GM21737 (cell line): ENCODE measurements at regions not wholly inside any gene's neighbourhood (a gene's known extent, or its start where the extent isn't known, plus 50 kb on each side); places are given as distances from the start of the nearest gene placed in this dataset.
"Not testable (repeated sequence)": the region's sequence is repeated elsewhere in the genome, so short reads cannot be mapped to it uniquely, and the experiment has no call there.

ENCODE experiments used
- ATAC-seq: cut with Tn5 transposase; IDR thresholded peaks from one replicate; pipeline ENCODE4 v1.9.1; 2021; ENCODE audit warnings: mild to moderate bottlenecking, moderate library complexity; ENCODE audit not compliant: unreplicated experiment

GRCh38 chr11:29190313-29190712, 826.5 kb downstream of the KCNA4 start:
- ATAC-seq, result no peak

- no peak for ATAC-seq
Measured at GRCh38 chr11:29187215-29187614, 829.6 kb downstream of the KCNA4 start.

- no peak for ATAC-seq
Measured at GRCh38 chr11:29184939-29185890, 831.6 kb downstream of the KCNA4 start.

- no peak for ATAC-seq
Measured at GRCh38 chr11:29183301-29183700, 833.5 kb downstream of the KCNA4 start.

- no peak for ATAC-seq
Measured at GRCh38 chr11:29173660-29174062, 843.2 kb downstream of the KCNA4 start.

GRCh38 chr11:29171360-29171950, 845.4 kb downstream of the KCNA4 start:
- ATAC-seq, result no peak

- ATAC-seq, result no peak
Measured at GRCh38 chr11:29166306-29166705, 850.5 kb downstream of the KCNA4 start.

GRCh38 chr11:29163231-29163630, 853.6 kb downstream of the KCNA4 start:
- no peak for ATAC-seq

GRCh38 chr11:29162491-29162890, 854.3 kb downstream of the KCNA4 start:
- no peak for ATAC-seq

GRCh38 chr11:29161191-29161590, 855.6 kb downstream of the KCNA4 start:
- ATAC-seq, result no peak

GRCh38 chr11:29159552-29160465, 857.0 kb downstream of the KCNA4 start:
- ATAC-seq, result no peak

GRCh38 chr11:29153078-29153477, 863.8 kb downstream of the KCNA4 start:
- no peak for ATAC-seq

- ATAC-seq, result not testable (repeated sequence)
Measured at GRCh38 chr11:29142573-29142972, 874.3 kb downstream of the KCNA4 start.

- ATAC-seq, result no peak
Measured at GRCh38 chr11:29135504-29135903, 881.3 kb downstream of the KCNA4 start.

GRCh38 chr11:29131055-29131454, 885.8 kb downstream of the KCNA4 start:
- ATAC-seq, result no peak

GRCh38 chr11:29129844-29130243, 887.0 kb downstream of the KCNA4 start:
- ATAC-seq, result no peak

- no peak for ATAC-seq
Measured at GRCh38 chr11:29127461-29127860, 889.4 kb downstream of the KCNA4 start.

- no peak for ATAC-seq
Measured at GRCh38 chr11:29125606-29126005, 891.2 kb downstream of the KCNA4 start.

GRCh38 chr11:29124470-29124869, 892.4 kb downstream of the KCNA4 start:
- ATAC-seq, result no peak

- no peak for ATAC-seq
Measured at GRCh38 chr11:29119707-29120618, 896.9 kb downstream of the KCNA4 start.
